HG03064 (cell line): ENCODE measurements at regions not wholly inside any gene's neighbourhood (a gene's known extent, or its start where the extent isn't known, plus 50 kb on each side); places are given as distances from the start of the nearest gene placed in this dataset.
"Not testable (repeated sequence)": the region's sequence is repeated elsewhere in the genome, so short reads cannot be mapped to it uniquely, and the experiment has no call there.

Experiments
- ATAC-seq: cut with Tn5 transposase; IDR thresholded peaks from one replicate; pipeline ENCODE4 v1.9.1; 2021; ENCODE audit warnings: low read depth; ENCODE audit not compliant: unreplicated experiment

GRCh38 chr6:106885679-106886078, 88.8 kb downstream of the CD24 start:
- no peak for ATAC-seq

GRCh38 chr6:106884576-106884975, 90.0 kb downstream of the CD24 start:
- no peak for ATAC-seq

- ATAC-seq, result no peak
Measured at GRCh38 chr6:106883808-106884262, 90.7 kb downstream of the CD24 start.

GRCh38 chr6:106882601-106883518, 91.7 kb downstream of the CD24 start:
- ATAC-seq, result no peak

GRCh38 chr6:106882138-106882537, 92.4 kb downstream of the CD24 start:
- ATAC-seq, result no peak

- ATAC-seq, result no peak
Measured at GRCh38 chr6:106880952-106881351, 93.6 kb downstream of the CD24 start.

GRCh38 chr6:106875782-106876321, 98.7 kb downstream of the CD24 start:
- ATAC-seq, result no peak

GRCh38 chr6:106874481-106874880, 100.0 kb downstream of the CD24 start:
- ATAC-seq, result no peak

- ATAC-seq, result no peak
Measured at GRCh38 chr6:106872049-106872448, 102.5 kb downstream of the CD24 start.

GRCh38 chr6:106870824-106871717, 103.5 kb downstream of the CD24 start:
- no peak for ATAC-seq

- ATAC-seq, result no peak
Measured at GRCh38 chr6:106870069-106870468, 104.5 kb downstream of the CD24 start.

GRCh38 chr6:106869203-106869602, 105.3 kb downstream of the CD24 start:
- ATAC-seq, result no peak

- no peak for ATAC-seq
Measured at GRCh38 chr6:106866875-106867658, 107.5 kb downstream of the CD24 start.

GRCh38 chr6:106862858-106863257, 111.7 kb downstream of the CD24 start:
- ATAC-seq, result no peak

- no peak for ATAC-seq
Measured at GRCh38 chr6:106860940-106861339, 113.6 kb downstream of the CD24 start.

GRCh38 chr6:106858653-106859092, 115.9 kb downstream of the CD24 start:
- no peak for ATAC-seq

- ATAC-seq, result no peak
Measured at GRCh38 chr6:106857771-106858652, 116.5 kb downstream of the CD24 start.

GRCh38 chr6:106857310-106857709, 117.2 kb downstream of the CD24 start:
- not testable (repeated sequence) for ATAC-seq

GRCh38 chr6:106856227-106856874, 118.2 kb downstream of the CD24 start:
- ATAC-seq, result no peak
